ENCODE measurements at regions not wholly inside any gene's neighbourhood (a gene's known extent, or its start where the extent isn't known, plus 50 kb on each side); places are given as distances from the start of the nearest gene placed in this dataset.

DNA sequence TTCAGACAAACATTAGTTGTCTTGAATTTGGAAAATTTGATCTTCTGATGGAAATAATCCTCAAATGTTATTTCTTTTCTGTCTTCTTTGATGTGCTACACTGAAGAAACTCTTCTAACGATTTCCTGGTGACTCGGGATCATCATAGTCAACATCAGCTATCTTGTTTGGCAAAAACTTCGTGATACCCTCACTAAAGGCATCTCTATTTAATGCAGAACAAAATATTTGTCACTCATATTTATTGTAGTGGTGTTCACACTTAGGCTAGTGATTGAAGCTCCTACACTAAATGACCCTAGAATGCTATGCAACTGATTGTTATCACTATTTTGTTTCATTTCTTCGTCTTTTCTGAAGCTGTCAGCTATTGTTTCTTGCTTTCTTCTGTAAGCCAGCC is 334.7 kb upstream of the ZEB2 start:
- DNase-seq, result no peak

DNA sequence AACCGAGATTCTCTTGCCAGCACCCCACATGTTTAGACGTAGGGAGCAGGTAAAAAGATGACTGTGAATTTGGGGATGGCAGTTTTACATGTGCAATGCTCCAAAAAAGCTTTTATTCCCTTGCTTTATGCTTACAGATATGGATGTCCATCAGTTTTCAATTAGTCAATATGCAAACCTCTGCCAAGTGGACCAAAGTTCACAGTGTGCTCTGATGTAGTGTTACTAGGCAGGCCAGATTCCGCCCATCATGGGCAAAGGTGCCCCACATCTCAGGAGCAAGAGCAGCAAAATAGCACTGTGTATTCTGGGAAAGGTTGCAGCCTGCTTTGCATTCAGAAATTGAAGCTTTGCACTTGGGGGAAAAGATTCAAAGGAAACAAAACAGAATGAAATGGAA is 329.7 kb upstream of the ZEB2 start:
- DNase-seq, result no peak

DNA sequence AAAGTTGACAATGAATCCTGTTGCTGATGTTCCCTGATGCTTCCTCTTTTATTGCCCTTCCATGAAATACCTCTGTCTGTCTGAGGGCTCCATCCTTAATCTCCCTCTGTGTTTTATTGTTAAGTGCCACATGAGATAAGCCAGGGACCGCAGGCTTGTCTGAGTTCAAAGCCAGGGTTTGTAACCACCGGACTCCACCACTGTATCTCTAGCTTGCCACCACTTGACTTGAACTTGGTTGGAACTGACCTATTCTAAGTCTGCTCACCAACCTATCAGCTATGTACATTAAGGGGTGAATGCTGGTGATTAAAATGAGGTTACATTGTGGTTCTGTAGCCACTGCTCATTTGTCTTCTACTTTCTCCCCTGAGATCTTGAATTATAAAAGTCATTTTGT is 328.5 kb upstream of the ZEB2 start:
- DNase-seq, result no peak

DNA sequence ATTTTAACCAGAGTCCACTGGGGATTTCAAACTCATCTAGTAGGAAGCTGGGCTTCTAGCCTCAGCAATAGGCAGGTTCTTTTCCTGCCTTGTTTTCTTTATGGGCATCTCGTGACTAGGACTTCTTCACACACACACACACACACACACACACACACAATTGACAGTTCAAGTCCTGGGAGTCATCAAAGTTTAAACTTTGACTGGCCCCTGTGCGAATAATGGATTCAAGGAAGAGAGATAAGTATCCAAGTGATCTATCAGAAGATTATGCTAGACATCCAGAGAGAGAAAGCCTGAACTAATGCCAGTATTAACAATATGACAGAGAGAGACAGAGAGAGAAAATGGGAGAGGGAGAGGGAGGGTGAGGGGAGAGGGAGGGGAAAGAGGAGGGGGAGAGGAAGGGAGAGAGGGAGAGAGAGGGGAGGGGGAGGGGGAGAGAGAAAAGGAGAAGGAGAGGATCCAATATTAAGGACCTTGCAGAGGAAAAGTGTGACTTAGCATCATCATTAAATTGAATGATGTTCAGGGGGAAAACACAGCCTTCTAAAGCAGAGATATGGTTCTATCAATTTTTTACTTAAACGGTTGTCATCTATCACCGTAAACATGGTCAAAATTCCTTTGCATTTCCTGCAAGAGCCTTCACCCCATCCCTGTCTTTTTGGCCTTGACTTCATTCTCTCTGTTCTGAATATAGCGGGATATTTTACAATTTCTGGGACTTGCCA is 327.6 kb upstream of the ZEB2 start:
- no peak for DNase-seq

DNA sequence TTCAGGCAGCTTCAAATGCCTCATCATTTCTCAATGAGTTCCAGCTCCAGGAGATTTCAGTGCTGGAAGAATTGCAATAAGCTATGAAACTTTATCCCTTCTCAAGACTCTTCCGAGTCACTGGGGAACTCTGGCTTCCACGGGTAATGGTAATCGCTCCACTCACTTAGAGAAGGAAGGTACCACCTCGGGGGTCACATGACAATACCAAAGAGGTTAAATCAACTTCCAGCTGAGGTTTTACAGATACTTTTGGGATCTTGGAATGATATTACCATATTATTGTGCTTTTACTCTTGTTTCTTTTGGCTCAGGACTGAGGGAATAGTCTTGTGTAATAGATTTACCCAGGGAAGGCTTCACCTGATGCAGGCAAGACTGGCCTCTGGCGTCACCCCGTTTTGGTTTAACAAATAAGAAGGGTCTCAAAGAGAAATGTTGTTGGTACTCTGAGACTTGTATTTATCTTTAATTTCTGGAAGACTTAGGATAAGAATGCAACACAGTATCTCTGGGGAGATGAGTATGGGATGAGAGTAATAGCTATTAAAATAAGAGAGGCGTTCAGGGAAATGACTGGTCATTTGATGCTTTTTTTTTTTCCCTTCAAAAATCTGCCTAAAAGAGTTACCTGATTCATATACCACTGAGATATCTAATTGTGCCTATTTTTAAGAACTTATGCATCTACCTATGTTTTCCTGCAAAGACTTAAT is 316.9 kb upstream of the ZEB2 start:
- peak; percentile 78 for DNase-seq

DNA sequence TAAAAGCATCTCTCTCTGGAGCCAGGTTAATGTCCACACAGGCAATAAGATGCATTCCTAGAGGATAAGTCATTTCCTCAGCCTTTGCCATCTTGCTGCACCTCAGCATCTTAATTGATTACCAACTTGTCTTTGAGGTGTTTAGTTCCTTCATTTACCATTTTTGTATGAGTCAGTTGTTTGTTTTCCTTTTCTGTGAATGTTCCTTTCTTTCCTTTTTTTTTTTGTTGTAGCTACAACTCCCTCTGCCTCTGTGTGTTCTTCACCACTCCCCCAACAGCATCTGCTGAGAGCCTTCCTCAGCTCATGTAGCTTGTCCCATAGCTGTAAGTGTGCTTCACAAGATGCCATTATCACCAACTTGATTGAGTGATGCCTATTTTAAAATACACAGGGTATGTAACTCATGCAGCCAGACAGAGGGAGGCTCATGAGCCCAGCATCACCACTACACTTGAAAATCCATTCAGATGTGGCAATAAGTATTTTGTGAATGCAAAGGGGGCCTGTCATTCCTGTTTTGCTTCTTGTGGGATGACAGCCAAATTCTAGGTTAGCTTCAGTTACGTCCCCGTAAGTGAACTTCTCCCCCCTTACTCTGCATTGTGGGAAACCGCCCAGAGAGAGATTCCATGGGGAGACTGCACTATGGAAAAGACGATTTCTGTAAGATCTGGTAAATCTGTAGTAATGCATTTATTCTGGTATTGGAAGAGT is 315.9 kb upstream of the ZEB2 start:
- DNase-seq, result peak; percentile 58

DNA sequence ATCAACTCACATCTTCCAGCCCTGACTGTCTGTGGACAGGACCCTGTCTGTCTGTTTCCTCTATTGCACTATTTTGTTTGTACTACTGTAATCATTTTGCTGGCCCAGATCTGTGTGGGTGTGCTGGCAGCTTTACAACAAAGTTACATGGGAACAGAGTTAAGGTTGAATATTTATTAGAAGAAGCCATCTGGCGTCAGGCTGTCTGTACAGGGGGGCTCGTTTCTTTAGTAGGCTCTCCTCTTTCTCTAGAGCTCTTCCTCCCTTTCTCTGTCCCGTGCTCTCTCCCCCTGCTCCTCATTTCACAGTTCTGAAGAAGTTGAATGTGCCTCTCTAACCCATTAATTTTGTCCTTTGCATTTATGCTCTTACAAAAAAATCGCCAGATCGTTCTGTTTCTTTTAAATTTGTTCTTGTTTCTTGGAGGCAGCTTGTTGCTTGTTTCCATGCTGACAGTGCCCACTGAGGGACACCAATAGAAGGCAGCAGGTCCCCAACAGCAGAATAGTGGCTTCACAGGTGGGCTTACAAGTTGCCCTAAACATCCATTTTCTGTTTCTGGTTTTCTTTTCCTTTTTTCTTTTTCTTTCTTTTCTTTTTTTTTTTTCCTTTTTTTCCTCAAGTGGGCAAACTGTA is 315.2 kb upstream of the ZEB2 start:
- DNase-seq, result peak; percentile 86

DNA sequence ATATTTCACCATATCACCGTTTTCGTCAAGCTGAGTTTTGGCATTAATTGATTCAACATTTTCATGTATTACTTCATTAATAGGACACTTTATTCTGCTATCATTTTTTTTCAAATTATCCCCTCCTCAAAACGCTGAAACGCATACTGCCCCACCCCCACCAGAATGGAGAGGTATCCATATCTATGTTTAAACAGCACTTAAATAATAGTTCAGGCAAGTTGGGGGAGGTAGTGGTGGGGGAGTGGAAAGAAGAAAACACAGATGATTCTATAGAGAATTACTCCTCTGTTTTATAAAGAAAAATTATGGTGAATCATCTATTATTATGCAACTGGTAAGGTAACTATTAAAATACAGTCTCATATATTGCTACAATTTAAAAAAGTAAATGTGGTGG is 314.4 kb upstream of the ZEB2 start:
- DNase-seq, result no peak

DNA sequence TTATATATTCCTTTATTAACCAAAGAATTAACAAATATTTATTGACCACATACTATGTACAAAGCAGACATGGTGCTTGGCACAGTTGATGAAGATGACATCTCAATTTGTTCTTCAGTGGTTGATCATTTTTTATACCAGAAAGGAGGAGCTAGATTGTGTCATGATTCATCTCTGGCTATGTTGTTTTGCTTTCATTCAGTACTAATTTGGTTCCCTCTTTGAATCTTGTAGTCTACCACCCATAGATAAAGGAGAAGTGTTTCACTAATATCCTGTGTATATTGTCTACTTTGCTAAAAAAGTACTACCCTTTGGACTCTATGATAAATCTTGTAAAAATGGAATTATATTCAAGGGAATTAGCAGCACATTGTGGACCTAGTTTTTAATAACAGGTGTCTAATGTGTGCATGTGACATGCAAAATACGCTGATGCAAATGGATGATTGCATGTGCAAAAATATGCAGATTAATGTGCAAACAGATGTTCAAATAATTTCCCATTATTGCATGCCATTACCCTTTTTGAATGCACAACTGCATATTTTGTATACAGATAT is 313.2 kb upstream of the ZEB2 start:
- no peak for DNase-seq

DNA sequence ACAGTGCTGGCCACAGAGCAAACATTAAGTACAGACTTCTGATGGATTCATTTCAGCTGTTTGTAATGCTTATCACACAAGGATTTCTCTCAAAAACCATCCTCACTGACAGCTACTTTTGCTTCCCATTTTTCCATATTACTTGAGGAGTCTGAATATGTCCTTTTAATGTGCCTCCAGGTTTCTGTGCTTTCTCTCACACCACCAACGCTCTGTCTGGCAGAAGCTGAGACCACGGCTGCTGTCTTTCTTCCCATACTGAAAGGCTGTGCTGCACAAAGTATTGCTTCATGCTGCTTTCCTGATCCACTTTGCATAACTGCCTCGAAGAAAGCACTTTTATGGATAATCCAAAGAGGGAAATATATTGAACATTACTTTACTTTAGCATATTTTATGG is 312.1 kb upstream of the ZEB2 start:
- no peak for DNase-seq

DNA sequence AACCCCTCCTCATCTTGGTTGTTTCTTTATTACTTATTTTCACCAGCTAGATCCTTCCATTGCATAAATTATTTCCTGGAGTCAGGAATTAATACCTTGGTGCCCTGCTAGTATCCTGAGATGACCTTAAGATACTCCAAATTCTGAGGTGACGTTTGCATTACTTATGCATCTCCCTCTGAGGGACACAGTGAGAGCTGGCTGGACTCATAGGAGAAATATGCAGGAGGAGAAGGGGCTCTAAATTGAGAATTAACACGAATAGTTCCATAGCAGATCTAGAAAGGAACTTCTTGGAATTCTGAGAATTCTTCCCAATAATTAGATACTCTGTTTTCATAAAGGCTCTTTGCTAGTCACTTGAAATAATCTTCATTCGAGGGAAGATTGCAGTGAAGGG is 310.6 kb upstream of the ZEB2 start:
- DNase-seq, result peak; percentile 83

DNA sequence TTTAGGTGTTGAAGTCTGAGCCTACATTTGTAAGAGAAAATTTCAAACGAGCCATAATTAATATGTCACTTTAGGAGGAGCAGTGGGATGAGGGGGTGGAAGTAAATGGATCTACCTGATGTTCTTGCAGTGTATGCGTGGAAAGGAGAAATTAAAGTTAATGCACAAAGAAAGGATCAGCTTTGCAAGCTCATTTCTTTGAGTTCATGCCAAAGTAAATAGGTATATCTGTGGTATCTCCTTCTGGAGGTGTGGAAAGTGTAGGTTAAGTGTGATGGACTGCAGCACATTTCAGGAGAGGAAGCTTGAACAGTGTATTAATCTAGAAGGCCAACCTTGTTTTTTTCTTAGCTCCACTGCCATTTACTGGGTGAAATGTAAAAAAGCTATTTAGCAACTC is 307.5 kb upstream of the ZEB2 start:
- peak; percentile 39 for DNase-seq

DNA sequence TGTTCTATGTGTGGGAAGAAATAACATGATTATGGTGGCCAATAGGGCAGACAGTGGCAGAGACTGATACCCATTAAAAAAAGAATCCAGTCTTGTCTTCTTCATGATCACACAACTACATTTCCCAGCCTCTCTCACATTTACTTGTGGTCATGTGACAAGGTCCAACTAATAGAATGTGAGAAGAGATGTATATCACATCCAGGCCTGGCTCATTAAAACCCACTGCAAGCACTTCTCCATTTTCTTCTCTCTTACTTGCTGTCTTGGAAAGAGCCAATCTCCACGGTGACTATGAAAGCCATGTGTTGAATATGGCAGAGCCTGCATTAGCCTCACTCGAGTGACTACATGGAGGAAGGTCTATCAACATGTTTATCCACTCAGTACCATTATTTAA is 306.2 kb upstream of the ZEB2 start:
- DNase-seq, result no peak

DNA sequence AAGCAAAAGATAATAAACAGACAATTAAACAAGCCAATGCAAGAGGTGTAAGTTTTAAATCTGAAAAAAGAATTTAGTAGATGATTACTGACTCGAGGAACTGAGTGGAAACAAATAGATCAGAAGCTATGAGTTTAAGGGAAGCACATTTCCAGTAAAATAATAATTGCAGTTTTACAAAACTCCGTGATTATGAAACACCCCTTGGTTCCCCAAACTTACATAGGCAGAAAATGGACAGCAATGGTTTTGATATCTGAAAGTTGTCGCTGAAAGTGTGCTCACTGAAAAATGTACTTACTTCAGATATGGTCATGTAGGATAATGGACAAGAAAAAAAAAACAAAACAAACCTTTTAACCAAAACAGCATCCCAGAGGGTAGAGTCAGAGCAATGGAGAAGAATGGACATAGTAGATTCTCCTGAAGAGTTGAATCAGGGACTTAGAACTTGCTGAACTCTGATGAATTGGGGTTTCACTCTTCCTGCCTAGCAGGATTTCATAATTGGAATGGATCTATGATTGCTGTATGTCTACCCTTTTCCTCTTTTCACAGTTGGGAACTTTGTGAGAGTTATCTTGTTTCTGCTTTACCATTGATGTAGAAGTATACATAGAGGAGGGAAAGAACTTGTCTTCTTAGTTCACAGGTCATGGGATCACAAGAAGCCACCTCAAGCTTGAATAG is 305.6 kb upstream of the ZEB2 start:
- no peak for DNase-seq

DNA sequence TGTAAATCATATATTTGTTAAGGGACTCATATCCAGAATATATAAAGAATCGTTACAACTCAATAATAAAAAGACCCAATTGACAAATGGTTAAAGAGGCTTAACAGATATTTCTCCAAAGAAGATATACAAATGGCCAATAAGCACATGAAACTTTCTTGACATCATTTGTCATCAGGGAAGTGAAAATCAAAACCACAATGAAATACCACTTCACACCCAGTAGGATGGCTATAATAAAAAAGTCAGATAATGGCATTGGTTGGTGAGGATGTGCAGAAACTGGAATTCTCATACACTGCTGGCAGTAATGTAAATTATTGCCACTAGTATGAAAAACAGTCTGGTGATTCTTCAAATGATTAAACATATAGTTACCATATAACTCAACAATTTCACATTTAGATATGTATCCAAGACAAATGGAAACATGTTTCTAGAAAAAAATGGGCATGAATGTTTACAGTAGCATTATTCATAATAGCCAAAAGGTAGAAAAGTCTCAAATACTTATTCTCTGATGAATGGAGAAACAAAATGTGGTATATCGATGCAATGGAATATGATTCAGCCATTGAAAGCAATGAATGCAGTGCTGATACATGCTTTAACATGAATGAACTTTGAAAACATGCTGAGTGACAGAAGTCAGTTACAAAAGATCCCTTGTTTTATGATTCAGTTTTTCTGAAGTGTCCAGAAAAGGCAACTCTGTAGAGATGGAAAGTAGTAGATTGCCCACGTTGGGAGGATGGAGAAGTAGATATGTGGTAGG is 304.6 kb upstream of the ZEB2 start:
- DNase-seq, result no peak

DNA sequence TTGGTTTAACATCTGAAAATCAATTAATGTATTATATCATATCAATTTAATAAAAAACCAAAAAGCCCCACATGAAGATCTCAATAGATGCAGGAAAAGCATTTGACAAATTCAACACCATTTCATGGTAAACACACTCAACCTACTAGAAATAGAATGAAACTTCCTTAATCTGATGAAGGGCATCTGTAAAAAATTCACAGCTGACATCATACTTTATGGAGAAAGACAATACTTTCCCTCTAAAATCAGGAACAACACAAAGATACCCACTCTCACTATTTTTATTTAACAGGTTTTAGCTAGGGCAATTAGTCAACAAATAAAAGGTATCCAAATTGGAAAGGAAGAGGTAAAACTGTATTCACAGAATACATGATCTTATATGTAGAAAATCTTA is 303.0 kb upstream of the ZEB2 start:
- no peak for DNase-seq

DNA sequence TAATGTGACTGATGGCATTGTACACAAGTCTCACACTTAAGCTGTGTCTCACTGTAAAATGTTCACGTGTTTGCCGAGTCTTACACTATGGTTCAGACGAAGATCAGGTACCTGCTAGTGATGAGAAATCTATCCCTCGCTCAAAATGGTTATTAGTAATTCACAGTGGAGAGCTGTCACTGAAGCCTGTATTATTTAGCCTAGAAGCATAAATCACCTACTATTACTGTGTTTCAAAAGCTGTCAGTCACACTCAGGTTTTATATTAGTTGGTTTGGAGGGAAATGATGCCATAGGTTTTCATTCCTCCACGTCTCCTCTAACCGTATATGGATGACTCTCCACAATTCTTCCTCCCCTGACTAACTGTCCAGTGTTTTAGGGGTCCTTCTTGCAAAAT is 292.4 kb upstream of the ZEB2 start:
- DNase-seq, result no peak

DNA sequence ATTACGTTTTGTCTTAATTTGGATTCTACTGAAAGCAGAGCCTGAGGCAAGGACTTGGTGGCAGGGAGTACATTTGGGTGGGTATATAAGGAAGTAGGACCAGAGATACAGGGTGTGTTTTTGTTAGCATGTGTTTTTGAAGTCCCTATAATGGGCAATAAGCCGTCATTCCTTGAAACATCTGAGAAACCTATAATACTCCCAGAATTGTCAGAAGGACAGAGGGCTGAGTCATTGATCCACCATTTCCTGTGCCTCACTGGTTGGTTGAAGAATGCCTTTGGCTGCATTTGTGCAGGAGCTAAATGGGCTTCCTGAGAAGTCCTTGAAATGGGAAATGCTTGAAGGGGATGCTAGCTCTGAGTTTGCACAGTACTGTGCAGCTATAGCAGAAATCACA is 281.8 kb upstream of the ZEB2 start:
- peak; percentile 91 for DNase-seq

DNA sequence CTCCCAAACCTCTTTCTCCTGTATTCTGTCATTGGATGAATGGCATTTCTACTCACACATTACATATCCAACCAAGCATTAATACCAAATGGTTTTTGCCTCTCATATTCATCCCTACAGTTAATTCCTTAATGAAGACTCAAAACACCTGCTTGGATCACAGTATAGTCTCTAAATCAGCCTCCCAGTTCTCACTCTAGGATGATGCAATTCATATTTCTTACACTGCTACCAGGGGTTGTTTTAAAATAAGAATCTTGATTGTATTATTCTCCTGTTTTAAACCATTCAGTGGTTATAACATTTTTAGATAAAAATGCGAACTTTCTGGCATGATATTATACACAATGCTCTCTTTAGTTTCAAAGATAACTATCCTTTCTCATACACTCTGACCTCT is 281.4 kb upstream of the ZEB2 start:
- DNase-seq, result no peak

DNA sequence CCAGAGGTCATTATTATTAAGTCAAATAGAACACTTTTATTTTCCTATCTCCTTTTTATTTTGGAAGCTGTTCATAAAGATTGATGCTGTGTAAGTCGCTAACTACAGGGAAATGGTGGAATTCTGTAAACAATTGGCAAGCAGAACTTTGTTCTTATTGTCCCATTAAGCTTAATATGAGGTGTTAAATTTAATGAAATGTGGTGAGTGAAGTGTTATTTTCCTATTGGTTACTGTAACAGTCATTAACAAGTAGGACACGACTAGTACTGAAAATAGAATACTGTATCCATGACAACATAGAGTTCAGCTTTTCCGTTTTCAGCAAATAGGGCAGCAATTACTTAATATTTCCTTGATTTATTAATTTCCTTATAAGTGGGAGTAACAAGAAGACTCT is 279.1 kb upstream of the ZEB2 start:
- DNase-seq, result no peak

DNA sequence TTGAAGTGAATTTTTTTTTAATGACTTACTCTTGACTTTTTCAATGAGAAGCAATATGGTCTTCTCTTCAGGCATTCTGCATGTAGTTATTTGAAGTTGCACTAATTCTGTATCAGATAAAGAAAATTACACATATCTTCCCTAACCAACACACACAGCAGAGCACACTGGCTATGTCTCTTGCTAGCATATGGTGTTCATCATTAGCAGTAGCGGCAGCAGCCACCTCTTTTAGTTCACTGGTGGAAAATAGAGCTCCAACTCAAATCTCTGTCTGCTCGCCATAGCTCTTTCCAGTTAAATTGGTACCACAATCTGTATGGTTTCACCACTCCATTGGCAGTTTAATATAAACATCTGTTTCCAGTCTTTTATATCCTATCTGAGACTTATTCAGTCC is 278.1 kb upstream of the ZEB2 start:
- no peak for DNase-seq

DNA sequence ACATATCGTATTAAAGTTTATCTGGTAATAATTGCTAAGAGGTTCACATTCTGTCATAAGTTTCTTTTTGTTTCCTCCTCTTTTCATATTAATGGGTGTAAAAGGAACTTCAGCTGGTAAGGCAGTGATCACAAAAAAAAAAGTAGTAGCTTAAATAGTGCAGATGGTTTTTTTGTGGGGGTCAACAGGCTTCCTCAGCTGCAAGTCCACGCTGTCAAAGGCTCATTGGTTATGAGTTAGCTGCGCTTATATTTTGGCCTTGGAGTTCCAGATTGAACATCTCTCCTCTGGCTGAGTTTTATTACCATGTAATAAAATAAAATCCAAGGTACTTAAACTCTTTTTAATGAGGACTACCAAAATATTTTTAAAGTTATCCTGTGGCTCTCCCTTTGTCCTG is 277.0 kb upstream of the ZEB2 start:
- DNase-seq, result no peak

Measured in fibroblast of skin of right biceps (primary cell).